Erythroblast (primary cell): ENCODE measurements at regions not wholly inside any gene's neighbourhood (a gene's known extent, or its start where the extent isn't known, plus 50 kb on each side); places are given as distances from the start of the nearest gene placed in this dataset.

ENCODE experiments used
- GATA1 ChIP-seq: IDR thresholded peaks from 2 replicates; pipeline ENCODE4 v1.6.1; 2011; ENCODE audit warnings: low read depth, mild to moderate bottlenecking, control low read depth, low read length, moderate library complexity
- POLR2A ChIP-seq: IDR thresholded peaks from 2 replicates; pipeline ENCODE4 v1.6.1; 2011; ENCODE audit warnings: mild to moderate bottlenecking, low read length

- TF ChIP-seq POLR2A (no peak), GATA1 (no peak)
Measured at GRCh38 chr2:16933355-16933754, 267.7 kb upstream of the CYRIA start.
